T-helper 2 cell treated with Interferon-gamma antibody and Interleukin-4, amounts not matched to agents 5 μg/mL and 100 μg/mL, for 36 hours (primary cell): ENCODE measurements at regions not wholly inside any gene's neighbourhood (a gene's known extent, or its start where the extent isn't known, plus 50 kb on each side); places are given as distances from the start of the nearest gene placed in this dataset.
"Not testable (repeated sequence)": the region's sequence is repeated elsewhere in the genome, so short reads cannot be mapped to it uniquely, and the experiment has no call there.

ENCODE experiments used
- DNase-seq: peaks from one replicate; pipeline ENCODE4 v3.0.0; 2021; ENCODE audit warnings: low spot score
- H3K27ac Mint-ChIP-seq: one replicate; pipeline ENCODE4 v1.8.0; 2021; ENCODE audit warnings: mild to moderate bottlenecking, mixed read lengths
- H3K27me3 Mint-ChIP-seq: one replicate; pipeline ENCODE4 v1.8.0; 2021; ENCODE audit warnings: low read depth, mixed read lengths
- H3K36me3 Mint-ChIP-seq: one replicate; pipeline ENCODE4 v1.8.0; 2021; ENCODE audit warnings: low read depth, mixed read lengths
- H3K4me1 Mint-ChIP-seq: one replicate; pipeline ENCODE4 v1.8.0; 2021; ENCODE audit warnings: low read depth, mixed read lengths
- H3K4me3 Mint-ChIP-seq: one replicate; pipeline ENCODE4 v1.8.0; 2022; ENCODE audit warnings: mild to moderate bottlenecking, moderate library complexity, mixed read lengths
- H3K9me3 Mint-ChIP-seq: one replicate; pipeline ENCODE4 v1.8.0; 2021; ENCODE audit warnings: mixed read lengths

GRCh38 chr5:97523336-97523735 is 340.3 kb upstream of the RIOK2 start:
- not testable (repeated sequence) for H3K27ac Mint-ChIP-seq, DNase-seq, H3K4me3 Mint-ChIP-seq, H3K4me1 Mint-ChIP-seq, H3K36me3 Mint-ChIP-seq, H3K9me3 Mint-ChIP-seq, H3K27me3 Mint-ChIP-seq

GRCh38 chr5:97525780-97526179 is 342.7 kb upstream of the RIOK2 start:
- Mint-ChIP-seq H3K27ac (no peak overlapping the region), H3K36me3 (no peaks in the 10 kb centered on the region), H3K9me3 (no peaks in the 10 kb centered on the region), H3K4me1 (no peaks in the 10 kb centered on the region), H3K4me3 (no peak overlapping the region), H3K27me3 (no peaks in the 10 kb centered on the region)
- no peak for DNase-seq

- Mint-ChIP-seq H3K4me1 (peaks cover 8% of the 10 kb centered on the region), H3K27me3 (no peaks in the 10 kb centered on the region), H3K27ac (no peak overlapping the region), H3K4me3 (no peak overlapping the region), H3K9me3 (no peaks in the 10 kb centered on the region), H3K36me3 (no peaks in the 10 kb centered on the region)
- no peak for DNase-seq
Measured at GRCh38 chr5:97528941-97529340, 345.9 kb upstream of the RIOK2 start.

- H3K9me3 Mint-ChIP-seq = no peaks in the 10 kb centered on the region
- H3K4me3 Mint-ChIP-seq = no peak overlapping the region
- DNase-seq = no peak
- no peaks in the 10 kb centered on the region for H3K36me3 Mint-ChIP-seq
- no peaks in the 10 kb centered on the region for H3K27me3 Mint-ChIP-seq
- H3K4me1 Mint-ChIP-seq = peaks cover 11% of the 10 kb centered on the region
- H3K27ac Mint-ChIP-seq = no peak overlapping the region
Measured at GRCh38 chr5:97529354-97529985, 346.4 kb upstream of the RIOK2 start.

GRCh38 chr5:97531549-97531948 is 348.5 kb upstream of the RIOK2 start:
- Mint-ChIP-seq H3K4me3 (no peak overlapping the region), H3K36me3 (no peaks in the 10 kb centered on the region), H3K27ac (no peak overlapping the region), H3K4me1 (peaks cover 11% of the 10 kb centered on the region), H3K27me3 (no peaks in the 10 kb centered on the region), H3K9me3 (no peaks in the 10 kb centered on the region)
- no peak for DNase-seq

GRCh38 chr5:97534166-97534565 is 351.1 kb upstream of the RIOK2 start:
- no peak for DNase-seq
- peaks cover 13% of the 10 kb centered on the region for H3K4me1 Mint-ChIP-seq
- no peak overlapping the region for H3K27ac Mint-ChIP-seq
- H3K4me3 Mint-ChIP-seq = no peak overlapping the region
- H3K36me3 Mint-ChIP-seq = no peaks in the 10 kb centered on the region
- peaks cover 2% of the 10 kb centered on the region for H3K27me3 Mint-ChIP-seq
- no peaks in the 10 kb centered on the region for H3K9me3 Mint-ChIP-seq

- Mint-ChIP-seq H3K27ac (no peak overlapping the region), H3K9me3 (no peaks in the 10 kb centered on the region), H3K36me3 (no peaks in the 10 kb centered on the region), H3K27me3 (peaks cover 2% of the 10 kb centered on the region), H3K4me1 (peaks cover 10% of the 10 kb centered on the region), H3K4me3 (no peak overlapping the region)
- DNase-seq = no peak
Measured at GRCh38 chr5:97536683-97537082, 353.6 kb upstream of the RIOK2 start.

- no peak overlapping the region for H3K4me3 Mint-ChIP-seq
- H3K9me3 Mint-ChIP-seq = no peaks in the 10 kb centered on the region
- H3K4me1 Mint-ChIP-seq = peaks cover 5% of the 10 kb centered on the region
- H3K36me3 Mint-ChIP-seq = no peaks in the 10 kb centered on the region
- no peak for DNase-seq
- H3K27me3 Mint-ChIP-seq = peaks cover 4% of the 10 kb centered on the region
- no peak overlapping the region for H3K27ac Mint-ChIP-seq
Measured at GRCh38 chr5:97538912-97539311, 355.9 kb upstream of the RIOK2 start.

- DNase-seq = no peak
- Mint-ChIP-seq H3K36me3 (no peaks in the 10 kb centered on the region), H3K4me1 (peaks cover 3% of the 10 kb centered on the region), H3K4me3 (no peak overlapping the region), H3K27ac (no peak overlapping the region), H3K27me3 (peaks cover 4% of the 10 kb centered on the region), H3K9me3 (peaks cover 2% of the 10 kb centered on the region)
Measured at GRCh38 chr5:97541864-97542263, 358.8 kb upstream of the RIOK2 start.

- H3K27me3 Mint-ChIP-seq = peaks cover 4% of the 10 kb centered on the region
- H3K9me3 Mint-ChIP-seq = peaks cover 7% of the 10 kb centered on the region
- H3K36me3 Mint-ChIP-seq = peaks cover 2% of the 10 kb centered on the region
Measured at GRCh38 chr5:97542469-97542868, 359.4 kb upstream of the RIOK2 start.

GRCh38 chr5:97543166-97543565 is 360.1 kb upstream of the RIOK2 start:
- Mint-ChIP-seq H3K36me3 (peaks cover 2% of the 10 kb centered on the region), H3K4me3 (no peak overlapping the region), H3K27ac (no peak overlapping the region), H3K27me3 (peaks cover 2% of the 10 kb centered on the region), H3K9me3 (peaks cover 7% of the 10 kb centered on the region), H3K4me1 (peaks cover 12% of the 10 kb centered on the region)
- no peak for DNase-seq

More at GRCh38 chr5:97542469-97542868, 359.4 kb upstream of the RIOK2 start:
- Mint-ChIP-seq H3K4me3 (no peak overlapping the region), H3K27ac (no peak overlapping the region), H3K4me1 (peaks cover 7% of the 10 kb centered on the region)
- no peak for DNase-seq

- Mint-ChIP-seq H3K9me3 (peaks cover 7% of the 10 kb centered on the region), H3K27me3 (peaks cover 2% of the 10 kb centered on the region), H3K4me3 (no peak overlapping the region), H3K27ac (no peak overlapping the region), H3K4me1 (peaks cover 17% of the 10 kb centered on the region), H3K36me3 (peaks cover 2% of the 10 kb centered on the region)
- no peak for DNase-seq
Measured at GRCh38 chr5:97544240-97544639, 361.2 kb upstream of the RIOK2 start.

GRCh38 chr5:97544678-97545077 is 361.6 kb upstream of the RIOK2 start:
- Mint-ChIP-seq H3K4me1 (peaks cover 19% of the 10 kb centered on the region), H3K36me3 (peaks cover 2% of the 10 kb centered on the region), H3K27ac (no peak overlapping the region), H3K4me3 (no peak overlapping the region), H3K27me3 (peaks cover 2% of the 10 kb centered on the region), H3K9me3 (peaks cover 7% of the 10 kb centered on the region)
- no peak for DNase-seq

- no peak overlapping the region for H3K27ac Mint-ChIP-seq
- H3K9me3 Mint-ChIP-seq = peaks cover 7% of the 10 kb centered on the region
- no peak for DNase-seq
- H3K36me3 Mint-ChIP-seq = peaks cover 2% of the 10 kb centered on the region
- H3K4me1 Mint-ChIP-seq = peaks cover 24% of the 10 kb centered on the region
- no peak overlapping the region for H3K4me3 Mint-ChIP-seq
- peaks cover 2% of the 10 kb centered on the region for H3K27me3 Mint-ChIP-seq
Measured at GRCh38 chr5:97545446-97545845, 362.4 kb upstream of the RIOK2 start.

- Mint-ChIP-seq H3K4me1 (peaks cover 25% of the 10 kb centered on the region), H3K27me3 (peaks cover 2% of the 10 kb centered on the region), H3K9me3 (peaks cover 7% of the 10 kb centered on the region), H3K36me3 (peaks cover 2% of the 10 kb centered on the region), H3K27ac (no peak overlapping the region), H3K4me3 (no peak overlapping the region)
- no peak for DNase-seq
Measured at GRCh38 chr5:97545886-97546535, 363.0 kb upstream of the RIOK2 start.
